ENCODE measurements at regions not wholly inside any gene's neighbourhood (a gene's known extent, or its start where the extent isn't known, plus 50 kb on each side); places are given as distances from the start of the nearest gene placed in this dataset.

- TF ChIP-seq CHD2 (IDR thresholded peaks at IDR 0.05; ENCODE audit: low read length, partially characterized antibody) = no peak
- TF ChIP-seq NFE2L2 (conservative IDR thresholded peaks at IDR 0.05; ENCODE audit: low read length) = no peak
- TF ChIP-seq MAX (IDR thresholded peaks at IDR 0.05) = no peak
- no peak for TF ChIP-seq POLR2A (IDR thresholded peaks at IDR 0.05; ENCODE audit: low read length)
- TF ChIP-seq CTCF (IDR thresholded peaks at IDR 0.05) = no peak
- no peak for TF ChIP-seq SMC3 (IDR thresholded peaks at IDR 0.05)
Measured at GRCh38 chr10:20616056-20616671, 280.9 kb downstream of the NEBL start.

Data from A549 (cell line).